ENCODE measurements at regions not wholly inside any gene's neighbourhood (a gene's known extent, or its start where the extent isn't known, plus 50 kb on each side); places are given as distances from the start of the nearest gene placed in this dataset.
A peak's percentile ranks its signal among the peaks of the same experiment; 100 is the strongest.

GRCh38 chr3:9308298-9308990 is 54.4 kb upstream of the THUMPD3 start:
- Histone ChIP-seq H3K27ac (ENCODE audit: low read depth in 1 of 2, low read length in 1 of 2) (no peak overlapping the region), H3K9ac (ENCODE audit: insufficient read depth in 1 of 2, low read length in 2 of 2) (no peak overlapping the region), H3K4me1 (ENCODE audit: control insufficient read depth in 5 of 5, insufficient read depth in 5 of 5, low read length in 5 of 5) (no peaks in the 10 kb centered on the region), H3K9me3 (ENCODE audit: control insufficient read depth in 4 of 4, insufficient read depth in 3 of 4, low read length in 3 of 4) (no peaks in the 10 kb centered on the region), H3K36me3 (ENCODE audit: control insufficient read depth in 4 of 4, insufficient read depth in 4 of 4, low read length in 4 of 4) (no peaks in the 10 kb centered on the region), H3K4me3 (no peak overlapping the region), H3K27me3 (ENCODE audit: control insufficient read depth in 3 of 3, insufficient read depth in 3 of 3, low read length in 2 of 3) (no peaks in the 10 kb centered on the region)
- no peak for ATAC-seq (ENCODE audit: insufficient read depth, low FRiP score)
- DNase-seq, result no peak
- WGBS, 2 donors, result 79 to 95% methylated on average over 3 of the region's 3 CpGs
- TF ChIP-seq, protein P1, sequence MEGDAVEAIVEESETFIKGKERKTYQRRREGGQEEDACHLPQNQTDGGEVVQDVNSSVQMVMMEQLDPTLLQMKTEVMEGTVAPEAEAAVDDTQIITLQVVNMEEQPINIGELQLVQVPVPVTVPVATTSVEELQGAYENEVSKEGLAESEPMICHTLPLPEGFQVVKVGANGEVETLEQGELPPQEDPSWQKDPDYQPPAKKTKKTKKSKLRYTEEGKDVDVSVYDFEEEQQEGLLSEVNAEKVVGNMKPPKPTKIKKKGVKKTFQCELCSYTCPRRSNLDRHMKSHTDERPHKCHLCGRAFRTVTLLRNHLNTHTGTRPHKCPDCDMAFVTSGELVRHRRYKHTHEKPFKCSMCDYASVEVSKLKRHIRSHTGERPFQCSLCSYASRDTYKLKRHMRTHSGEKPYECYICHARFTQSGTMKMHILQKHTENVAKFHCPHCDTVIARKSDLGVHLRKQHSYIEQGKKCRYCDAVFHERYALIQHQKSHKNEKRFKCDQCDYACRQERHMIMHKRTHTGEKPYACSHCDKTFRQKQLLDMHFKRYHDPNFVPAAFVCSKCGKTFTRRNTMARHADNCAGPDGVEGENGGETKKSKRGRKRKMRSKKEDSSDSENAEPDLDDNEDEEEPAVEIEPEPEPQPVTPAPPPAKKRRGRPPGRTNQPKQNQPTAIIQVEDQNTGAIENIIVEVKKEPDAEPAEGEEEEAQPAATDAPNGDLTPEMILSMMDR (IDR thresholded peaks at IDR 0.05; ENCODE audit: control extremely low read depth, extremely low read depth), result no peak

DNA sequence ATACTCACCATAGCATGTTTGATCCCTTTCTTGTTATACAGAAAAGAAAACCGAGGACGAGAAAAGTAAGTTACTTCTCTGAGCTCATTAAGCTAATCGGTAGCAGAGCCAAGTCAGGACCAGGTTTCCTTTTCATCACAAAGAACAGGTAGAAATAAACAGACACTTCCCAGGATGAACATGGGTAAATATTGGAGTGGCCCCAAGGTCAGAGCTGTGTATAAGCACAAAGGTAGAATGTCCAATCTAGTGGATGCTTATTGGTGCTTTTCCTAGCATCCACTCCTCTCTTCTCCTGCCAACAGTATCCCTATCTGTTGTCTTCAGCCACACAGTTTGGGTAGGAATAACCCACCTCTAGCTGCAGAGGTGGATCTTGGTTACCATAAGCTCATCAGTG is 52.8 kb upstream of the THUMPD3 start:
- no peaks in the 10 kb centered on the region for H3K27me3 ChIP-seq (ENCODE audit: control insufficient read depth in 3 of 3, insufficient read depth in 3 of 3, low read length in 2 of 3)
- no peak overlapping the region for H3K9ac ChIP-seq (ENCODE audit: insufficient read depth in 1 of 2, low read length in 2 of 2)
- TF ChIP-seq, protein P1 (IDR thresholded peaks at IDR 0.05; ENCODE audit: control extremely low read depth, extremely low read depth), result no peak
- WGBS, 2 donors, result 81 to 86% methylated on average over 3 of the region's 3 CpGs
- no peak for DNase-seq
- H3K27ac ChIP-seq (ENCODE audit: low read depth in 1 of 2, low read length in 1 of 2), result no peak overlapping the region
- no peak for ATAC-seq (ENCODE audit: insufficient read depth, low FRiP score)
- no peaks in the 10 kb centered on the region for H3K9me3 ChIP-seq (ENCODE audit: control insufficient read depth in 4 of 4, insufficient read depth in 3 of 4, low read length in 3 of 4)
- no peak overlapping the region for H3K4me3 ChIP-seq
- no peaks in the 10 kb centered on the region for H3K36me3 ChIP-seq (ENCODE audit: control insufficient read depth in 4 of 4, insufficient read depth in 4 of 4, low read length in 4 of 4)
- no peaks in the 10 kb centered on the region for H3K4me1 ChIP-seq (ENCODE audit: control insufficient read depth in 5 of 5, insufficient read depth in 5 of 5, low read length in 5 of 5)

DNA sequence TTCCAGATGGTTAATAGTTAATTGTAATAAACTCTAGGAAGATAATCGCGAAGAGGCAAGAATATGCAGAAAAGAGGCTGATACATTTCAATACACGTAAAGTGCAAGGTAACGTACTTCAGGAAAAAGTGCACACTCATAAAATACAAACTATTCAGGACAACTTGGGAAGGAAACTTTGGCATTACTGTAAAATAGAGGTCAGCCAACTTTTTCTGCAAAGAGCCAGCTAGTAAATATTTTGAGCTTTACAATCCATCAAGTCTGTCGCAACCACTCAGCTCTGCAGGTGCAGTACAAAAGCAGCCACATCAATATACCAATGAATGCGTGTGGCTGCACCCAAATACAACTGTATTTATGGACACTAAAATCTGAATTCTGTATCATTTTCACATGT is 51.6 kb upstream of the THUMPD3 start:
- Histone ChIP-seq H3K9me3 (ENCODE audit: control insufficient read depth in 4 of 4, insufficient read depth in 3 of 4, low read length in 3 of 4) (no peaks in the 10 kb centered on the region), H3K9ac (ENCODE audit: insufficient read depth in 1 of 2, low read length in 2 of 2) (no peak overlapping the region), H3K4me1 (ENCODE audit: control insufficient read depth in 5 of 5, insufficient read depth in 5 of 5, low read length in 5 of 5) (no peaks in the 10 kb centered on the region), H3K27me3 (ENCODE audit: control insufficient read depth in 3 of 3, insufficient read depth in 3 of 3, low read length in 2 of 3) (no peaks in the 10 kb centered on the region), H3K27ac (ENCODE audit: low read depth in 1 of 2, low read length in 1 of 2) (no peak overlapping the region), H3K4me3 (no peak overlapping the region), H3K36me3 (ENCODE audit: control insufficient read depth in 4 of 4, insufficient read depth in 4 of 4, low read length in 4 of 4) (no peaks in the 10 kb centered on the region)
- TF ChIP-seq, protein P1 (IDR thresholded peaks at IDR 0.05; ENCODE audit: control extremely low read depth, extremely low read depth), result no peak
- DNase-seq, result peak in 1 of 3 donors; percentile 38
- ATAC-seq (ENCODE audit: insufficient read depth, low FRiP score), result no peak
- 58 to 84% methylated on average over 6 of the region's 6 CpGs for WGBS, 2 donors

All from lung (tissue), 11 donors.